IPS DF 6.9 (cell line): ENCODE measurements at regions not wholly inside any gene's neighbourhood (a gene's known extent, or its start where the extent isn't known, plus 50 kb on each side); places are given as distances from the start of the nearest gene placed in this dataset.

Experiments used
- DNase-seq: peaks from one replicate; pipeline ENCODE4 v3.0.0-alpha.2; 2013; ENCODE audit warnings: low read depth, low spot score
- H3K27ac ChIP-seq: one replicate; pipeline ENCODE4 v1.5.1; 2013; ENCODE audit warnings: low read length, control low read depth
- H3K27me3 ChIP-seq: 2 replicates; pipeline ENCODE4 v1.6.1; 2013; ENCODE audit warnings: mild to moderate bottlenecking, low read length; ENCODE audit not compliant: control insufficient read depth, insufficient read depth
- H3K36me3 ChIP-seq: 2 replicates; pipeline ENCODE4 v1.6.1; 2013; ENCODE audit warnings: low read length; ENCODE audit not compliant: control insufficient read depth, insufficient read depth
- H3K4me1 ChIP-seq: 2 replicates; pipeline ENCODE4 v1.6.1; 2013; ENCODE audit warnings: low read length; ENCODE audit not compliant: control insufficient read depth, insufficient read depth
- H3K4me3 ChIP-seq: 2 replicates; pipeline ENCODE4 v1.5.1; 2013; ENCODE audit warnings: mild to moderate bottlenecking, low read length
- H3K9me3 ChIP-seq: 2 replicates; pipeline ENCODE4 v1.6.1; 2013; ENCODE audit warnings: low read length, inconsistent platforms; ENCODE audit not compliant: control insufficient read depth, insufficient read depth
- WGBS: extraction: QIAGEN DNeasy Blood & Tissue Kit; methylation state at CpG from one replicate; pipeline ENCODE4 v1.1.7; 2013; ENCODE audit warnings: mixed read lengths, missing lambda C conversion rate; ENCODE audit not compliant: insufficient read length, insufficient coverage; 5-methylcytosine and 5-hydroxymethylcytosine counted together

DNA sequence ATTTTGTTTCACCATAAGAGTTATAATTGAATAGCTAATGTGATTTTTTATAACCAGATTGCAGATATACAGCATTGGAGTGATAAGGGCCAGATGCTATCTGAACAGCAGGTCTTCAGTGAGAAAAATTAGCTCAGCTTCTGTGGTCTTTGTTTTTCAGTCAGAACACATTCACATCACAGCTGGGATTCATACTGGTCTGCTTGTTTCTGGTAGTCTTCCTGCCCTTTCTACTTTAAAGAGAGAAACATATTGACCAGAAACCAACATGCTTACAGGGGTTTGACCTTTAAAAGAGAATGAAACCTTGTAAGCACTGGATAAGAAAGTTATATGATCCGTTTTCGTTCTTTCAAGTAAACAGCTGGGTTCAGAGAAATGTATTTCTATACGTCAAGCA, 213.7 kb upstream of the TMPRSS15 start:
- H3K27ac ChIP-seq = no peak overlapping the region
- H3K4me1 ChIP-seq = no peaks in the 10 kb centered on the region
- no peaks in the 10 kb centered on the region for H3K27me3 ChIP-seq
- DNase-seq = no peak
- no peaks in the 10 kb centered on the region for H3K36me3 ChIP-seq
- no peaks in the 10 kb centered on the region for H3K9me3 ChIP-seq
- H3K4me3 ChIP-seq = no peak overlapping the region
- WGBS = no CpG with 5 or more reads among the region's 3 CpGs

DNA sequence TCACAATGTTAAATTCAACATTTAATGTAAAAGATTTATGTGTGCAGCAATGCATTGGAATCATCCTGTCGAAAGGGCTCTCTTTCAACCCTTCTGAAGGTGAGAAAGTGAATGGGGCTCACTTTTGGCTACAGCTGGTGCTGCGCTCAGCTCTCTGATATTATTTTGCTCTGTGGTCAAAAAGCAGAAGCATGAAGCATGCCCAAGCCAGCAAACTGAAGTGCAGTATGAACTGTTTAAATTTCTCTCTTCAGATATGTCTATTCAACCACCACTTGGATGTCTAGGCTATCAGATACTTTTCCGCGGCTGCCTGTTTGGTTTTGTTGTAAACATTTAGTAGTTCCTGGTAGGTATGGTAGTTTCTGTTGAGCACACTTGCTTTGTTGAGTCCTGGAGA, 216.9 kb upstream of the TMPRSS15 start:
- Histone ChIP-seq H3K9me3 (no peaks in the 10 kb centered on the region), H3K4me1 (no peaks in the 10 kb centered on the region), H3K4me3 (no peak overlapping the region), H3K27me3 (no peaks in the 10 kb centered on the region), H3K36me3 (no peaks in the 10 kb centered on the region), H3K27ac (no peak overlapping the region)
- DNase-seq = no peak
- WGBS = no CpG with 5 or more reads among the region's 4 CpGs

DNA sequence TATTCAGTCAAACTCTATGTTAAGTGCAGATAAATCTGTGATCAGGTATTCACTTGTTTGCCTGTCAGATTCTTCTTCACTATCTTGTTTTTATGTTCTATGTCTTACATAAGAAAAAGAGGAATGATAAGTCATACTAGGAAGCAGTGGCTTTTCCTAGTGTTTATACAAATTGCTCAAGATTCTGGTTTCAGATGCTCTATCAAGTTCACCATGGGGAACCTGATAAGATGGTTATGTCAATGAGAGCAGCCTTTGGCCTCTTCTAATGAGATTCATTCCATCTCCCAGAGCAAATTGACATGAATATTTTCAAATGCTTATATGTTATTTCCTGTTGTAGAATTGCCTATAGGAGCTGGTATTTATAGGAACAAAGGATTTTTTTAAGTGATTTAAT, 218.8 kb upstream of the TMPRSS15 start:
- H3K27me3 ChIP-seq = no peaks in the 10 kb centered on the region
- H3K27ac ChIP-seq = no peak overlapping the region
- no peaks in the 10 kb centered on the region for H3K4me1 ChIP-seq
- H3K9me3 ChIP-seq = no peaks in the 10 kb centered on the region
- no peak for DNase-seq
- no peak overlapping the region for H3K4me3 ChIP-seq
- no peaks in the 10 kb centered on the region for H3K36me3 ChIP-seq

DNA sequence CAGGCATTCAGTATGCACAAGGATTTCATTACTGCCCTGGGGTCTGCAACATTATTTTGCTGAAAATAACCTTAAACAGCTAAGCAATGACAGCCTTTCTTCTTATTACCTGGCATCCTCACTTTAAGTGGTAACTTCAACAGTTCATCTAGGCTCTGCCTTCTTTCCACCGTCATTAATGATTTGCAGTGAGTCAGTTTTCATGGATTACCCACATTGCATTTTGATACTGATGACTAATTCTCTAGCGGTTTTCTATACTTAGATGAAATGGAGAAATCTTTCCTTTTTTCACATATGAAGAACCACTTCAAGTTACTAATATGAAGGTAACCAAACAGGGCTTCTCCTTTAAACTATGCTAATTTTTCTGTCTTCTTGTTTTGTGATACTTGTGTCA, 226.9 kb upstream of the TMPRSS15 start:
- no peak for DNase-seq

DNA sequence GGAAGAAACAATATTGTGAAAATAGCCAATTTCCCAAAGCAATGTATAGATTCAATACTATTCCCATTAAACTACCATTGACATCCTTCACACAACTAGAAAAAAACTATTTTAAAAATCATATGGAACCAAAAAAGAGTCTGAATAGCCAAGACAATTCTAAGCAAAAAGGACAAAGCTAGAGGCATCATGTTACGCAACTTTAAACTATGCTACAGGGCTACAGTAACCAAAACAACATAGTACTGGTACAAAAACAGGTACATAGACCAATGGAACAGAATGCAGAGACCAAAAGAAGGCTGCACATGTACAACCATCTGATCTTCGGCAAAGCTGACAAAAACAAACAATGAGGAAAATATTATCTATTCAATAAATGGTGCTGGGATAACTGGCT, 233.3 kb upstream of the TMPRSS15 start:
- H3K9me3 ChIP-seq = no peaks in the 10 kb centered on the region
- H3K4me3 ChIP-seq = no peak overlapping the region
- no peak for DNase-seq
- no peaks in the 10 kb centered on the region for H3K27me3 ChIP-seq
- H3K4me1 ChIP-seq = no peaks in the 10 kb centered on the region
- WGBS = no CpG with 5 or more reads among the region's 2 CpGs
- H3K27ac ChIP-seq = no peak overlapping the region
- no peaks in the 10 kb centered on the region for H3K36me3 ChIP-seq

More for the DNA sequence above, 226.9 kb upstream of the TMPRSS15 start:
- Histone ChIP-seq H3K4me1 (no peaks in the 10 kb centered on the region), H3K27me3 (no peaks in the 10 kb centered on the region), H3K27ac (no peak overlapping the region), H3K4me3 (no peak overlapping the region), H3K36me3 (no peaks in the 10 kb centered on the region), H3K9me3 (no peaks in the 10 kb centered on the region)
- no CpG with 5 or more reads among the region's 2 CpGs for WGBS

DNA sequence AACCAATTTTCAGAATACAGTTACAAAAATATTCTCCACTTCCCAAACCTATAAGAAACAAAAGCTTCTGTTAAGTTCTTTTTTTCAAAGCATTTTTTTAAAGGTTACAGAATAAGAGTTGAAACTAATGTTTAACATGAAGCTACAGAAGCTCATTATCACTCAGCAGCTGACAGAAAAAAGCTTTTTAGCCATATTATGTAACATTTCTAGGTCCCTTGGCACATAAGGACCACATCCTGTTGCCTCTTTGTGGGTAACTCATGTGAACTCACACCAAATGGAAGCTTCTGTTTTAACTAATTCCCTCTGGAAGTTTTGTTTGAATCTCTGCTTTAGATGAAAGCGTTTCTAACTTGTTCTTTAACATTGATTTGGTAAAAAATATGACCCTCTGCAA, 242.5 kb upstream of the TMPRSS15 start:
- no peaks in the 10 kb centered on the region for H3K9me3 ChIP-seq
- DNase-seq = no peak
- no peaks in the 10 kb centered on the region for H3K27me3 ChIP-seq
- no peaks in the 10 kb centered on the region for H3K36me3 ChIP-seq
- no peaks in the 10 kb centered on the region for H3K4me1 ChIP-seq
- H3K4me3 ChIP-seq = no peak overlapping the region
- no peak overlapping the region for H3K27ac ChIP-seq
- WGBS = no CpG with 5 or more reads among the region's 1 CpG

DNA sequence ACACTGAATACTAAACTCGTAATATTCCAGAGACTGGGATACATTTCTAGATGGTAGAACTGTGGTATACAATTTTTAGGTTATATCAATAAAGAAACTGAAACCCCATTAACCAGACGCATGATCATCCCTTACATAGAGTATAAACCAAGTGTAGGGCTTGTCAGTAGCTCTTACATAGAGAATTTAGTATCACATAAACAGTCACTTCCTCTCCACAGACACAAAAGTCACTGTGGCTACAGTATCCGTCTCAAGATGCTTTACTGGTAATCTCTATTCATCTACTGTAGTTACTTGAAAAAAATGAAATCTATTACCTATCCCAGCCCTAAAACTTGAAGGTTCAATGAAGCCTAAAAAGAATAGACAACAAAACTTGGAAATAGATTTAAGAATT, 252.3 kb upstream of the TMPRSS15 start:
- no peak overlapping the region for H3K27ac ChIP-seq
- no peak for DNase-seq
- no peaks in the 10 kb centered on the region for H3K4me1 ChIP-seq
- no peaks in the 10 kb centered on the region for H3K9me3 ChIP-seq
- no peak overlapping the region for H3K4me3 ChIP-seq
- H3K27me3 ChIP-seq = no peaks in the 10 kb centered on the region
- H3K36me3 ChIP-seq = no peaks in the 10 kb centered on the region
- WGBS = no CpG with 5 or more reads among the region's 3 CpGs

DNA sequence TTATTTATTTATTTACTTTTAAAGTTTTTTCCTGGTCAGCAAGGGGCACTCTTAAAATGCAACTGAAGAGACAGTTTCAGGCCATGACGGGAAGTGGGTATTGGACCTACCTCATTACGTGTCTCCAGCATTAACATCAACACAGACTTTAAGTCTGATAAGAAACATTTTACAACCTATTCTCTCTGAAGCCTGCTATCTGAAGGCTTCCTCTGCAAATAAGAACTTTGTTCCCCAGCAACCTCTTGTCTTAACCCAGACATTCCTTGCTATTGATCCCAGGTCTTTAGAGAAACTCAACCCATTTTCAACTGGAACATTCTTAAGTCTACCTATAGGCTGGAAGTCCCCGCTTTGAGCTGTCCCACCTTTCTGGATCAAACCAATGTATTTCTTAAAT, 258.3 kb upstream of the TMPRSS15 start:
- no CpG with 5 or more reads among the region's 3 CpGs for WGBS

DNA sequence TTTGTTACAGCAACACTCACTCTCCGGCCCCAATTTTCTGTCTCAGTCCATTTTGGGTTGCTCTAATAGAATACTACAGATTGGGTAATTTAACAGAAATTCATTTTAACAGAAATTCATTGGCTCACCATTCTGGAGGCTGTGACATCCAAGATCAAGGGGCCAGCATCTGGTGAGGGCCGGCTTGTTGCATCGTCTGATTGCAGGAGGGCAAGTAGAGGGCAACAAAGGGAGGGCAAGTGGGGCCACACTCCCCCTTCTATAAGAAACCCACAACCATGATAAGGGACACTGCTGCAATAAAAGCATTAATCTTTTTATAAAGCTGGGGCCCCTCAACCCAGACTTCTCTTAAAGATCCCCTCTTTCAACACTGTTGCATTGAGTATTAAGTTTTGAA, 260.1 kb upstream of the TMPRSS15 start:
- no peak for DNase-seq
- Histone ChIP-seq H3K27ac (no peak overlapping the region), H3K4me1 (no peaks in the 10 kb centered on the region), H3K36me3 (no peaks in the 10 kb centered on the region), H3K9me3 (no peaks in the 10 kb centered on the region), H3K4me3 (no peak overlapping the region), H3K27me3 (no peaks in the 10 kb centered on the region)
- WGBS = no CpG with 5 or more reads among the region's 3 CpGs

More for the DNA sequence above, 258.3 kb upstream of the TMPRSS15 start:
- no peak for DNase-seq
- Histone ChIP-seq H3K27ac (no peak overlapping the region), H3K36me3 (no peaks in the 10 kb centered on the region), H3K4me3 (no peak overlapping the region), H3K4me1 (no peaks in the 10 kb centered on the region), H3K9me3 (no peaks in the 10 kb centered on the region), H3K27me3 (no peaks in the 10 kb centered on the region)

DNA sequence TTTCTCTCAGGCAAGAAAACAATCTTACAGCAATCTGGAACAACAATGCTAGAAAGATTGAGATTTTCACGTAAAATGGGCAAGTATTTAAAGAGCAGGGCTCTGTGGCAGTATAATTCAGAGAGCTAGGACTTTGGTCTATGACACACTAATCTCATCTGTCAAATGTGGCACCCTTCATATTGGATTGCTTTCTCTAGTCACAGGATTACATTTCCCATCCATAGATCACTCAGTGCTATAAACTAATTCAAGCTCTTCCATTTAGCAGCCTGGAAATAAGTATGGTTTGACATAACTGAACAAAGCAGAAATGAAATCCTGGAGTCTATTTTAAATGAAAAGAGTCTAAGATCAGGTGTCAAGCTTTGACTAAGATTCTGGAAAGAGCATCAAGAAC, 263.1 kb upstream of the TMPRSS15 start:
- no peak for DNase-seq
- Histone ChIP-seq H3K27ac (no peak overlapping the region), H3K9me3 (no peaks in the 10 kb centered on the region), H3K27me3 (no peaks in the 10 kb centered on the region), H3K4me1 (no peaks in the 10 kb centered on the region), H3K36me3 (no peaks in the 10 kb centered on the region), H3K4me3 (no peak overlapping the region)
- no CpG with 5 or more reads among the region's 1 CpG for WGBS

DNA sequence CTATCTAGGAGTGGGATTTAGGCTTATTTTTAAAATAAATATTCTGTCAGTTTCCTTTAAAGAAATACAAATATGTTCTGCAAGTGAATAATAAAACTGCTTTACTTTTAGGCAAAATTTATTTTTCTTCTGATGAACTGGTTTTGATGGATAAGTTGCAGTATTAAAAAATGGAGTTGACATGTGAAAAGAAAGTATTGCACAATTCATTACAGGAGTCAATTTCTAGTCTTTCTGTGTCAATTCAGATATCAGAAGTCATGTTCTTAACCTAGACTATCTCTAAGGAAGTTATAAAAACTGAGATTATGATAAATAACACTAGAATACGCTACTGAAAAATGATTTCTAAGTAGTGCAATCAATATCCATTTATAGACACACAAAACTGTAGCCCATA, 270.2 kb upstream of the TMPRSS15 start:
- Histone ChIP-seq H3K4me3 (no peak overlapping the region), H3K27ac (no peak overlapping the region), H3K4me1 (no peaks in the 10 kb centered on the region), H3K27me3 (no peaks in the 10 kb centered on the region), H3K9me3 (no peaks in the 10 kb centered on the region), H3K36me3 (no peaks in the 10 kb centered on the region)
- no peak for DNase-seq
- no CpG with 5 or more reads among the region's 1 CpG for WGBS
